ENCODE measurements at regions not wholly inside any gene's neighbourhood (a gene's known extent, or its start where the extent isn't known, plus 50 kb on each side); places are given as distances from the start of the nearest gene placed in this dataset.

GRCh38 chr16:60907645-60908044 lies 1128.6 kb downstream of the CDH8 start:
- H3K9me2 ChIP-seq (replicated peaks; ENCODE audit: insufficient read depth, low read length) = no peaks in the 10 kb centered on the region
- no peaks in the 10 kb centered on the region for H3K36me3 ChIP-seq (ENCODE audit: low read length)
- H3K79me2 ChIP-seq (ENCODE audit: insufficient read depth, low read length) = no peaks in the 10 kb centered on the region
- H4K20me1 ChIP-seq (ENCODE audit: low read depth, low read length) = no peaks in the 10 kb centered on the region
- no peaks in the 10 kb centered on the region for H3K27me3 ChIP-seq (ENCODE audit: low read length)
- TF ChIP-seq, protein P1, sequence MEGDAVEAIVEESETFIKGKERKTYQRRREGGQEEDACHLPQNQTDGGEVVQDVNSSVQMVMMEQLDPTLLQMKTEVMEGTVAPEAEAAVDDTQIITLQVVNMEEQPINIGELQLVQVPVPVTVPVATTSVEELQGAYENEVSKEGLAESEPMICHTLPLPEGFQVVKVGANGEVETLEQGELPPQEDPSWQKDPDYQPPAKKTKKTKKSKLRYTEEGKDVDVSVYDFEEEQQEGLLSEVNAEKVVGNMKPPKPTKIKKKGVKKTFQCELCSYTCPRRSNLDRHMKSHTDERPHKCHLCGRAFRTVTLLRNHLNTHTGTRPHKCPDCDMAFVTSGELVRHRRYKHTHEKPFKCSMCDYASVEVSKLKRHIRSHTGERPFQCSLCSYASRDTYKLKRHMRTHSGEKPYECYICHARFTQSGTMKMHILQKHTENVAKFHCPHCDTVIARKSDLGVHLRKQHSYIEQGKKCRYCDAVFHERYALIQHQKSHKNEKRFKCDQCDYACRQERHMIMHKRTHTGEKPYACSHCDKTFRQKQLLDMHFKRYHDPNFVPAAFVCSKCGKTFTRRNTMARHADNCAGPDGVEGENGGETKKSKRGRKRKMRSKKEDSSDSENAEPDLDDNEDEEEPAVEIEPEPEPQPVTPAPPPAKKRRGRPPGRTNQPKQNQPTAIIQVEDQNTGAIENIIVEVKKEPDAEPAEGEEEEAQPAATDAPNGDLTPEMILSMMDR (IDR thresholded peaks at IDR 0.05; ENCODE audit: insufficient read depth, low read length, poor library complexity, severe bottlenecking) = no peak
- no peak for TF ChIP-seq EZH2phosphoT487 (conservative IDR thresholded peaks at IDR 0.05; ENCODE audit: low read length)
- no peak overlapping the region for H3K4me2 ChIP-seq (ENCODE audit: low read depth, low read length, poor library complexity, severe bottlenecking)
- H3K4me3 ChIP-seq (ENCODE audit: insufficient read depth, low read length, poor library complexity, severe bottlenecking) = no peak overlapping the region
- no peak overlapping the region for H2AFZ ChIP-seq (ENCODE audit: low read depth, low read length, severe bottlenecking)
- H3K27ac ChIP-seq (ENCODE audit: low read depth, low read length) = no peak overlapping the region
- no peaks in the 10 kb centered on the region for H3K9me3 ChIP-seq (ENCODE audit: insufficient read depth, low read length)
- no peaks in the 10 kb centered on the region for H3F3A ChIP-seq (ENCODE audit: insufficient read depth)
- H3K9ac ChIP-seq (ENCODE audit: low read length) = no peak overlapping the region

DNA sequence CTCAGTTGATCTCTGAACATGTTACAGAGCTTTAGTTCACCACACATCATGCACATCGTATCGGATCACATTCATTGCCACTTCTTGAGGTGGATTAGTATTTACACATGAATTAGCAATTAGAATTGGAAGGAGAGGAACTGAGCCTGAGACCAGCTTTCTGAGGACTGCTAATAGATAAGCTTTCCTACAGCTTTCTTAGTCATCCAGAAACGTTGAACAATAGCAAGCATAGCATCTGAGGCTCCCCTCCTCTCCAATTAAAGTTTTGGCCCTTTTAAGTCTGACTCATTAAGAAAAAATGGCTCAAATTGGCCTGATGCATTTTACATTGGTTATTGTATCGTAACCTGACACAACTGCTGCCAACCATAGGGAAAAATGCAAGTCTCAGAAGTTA lies 1130.4 kb downstream of the CDH8 start:
- no peaks in the 10 kb centered on the region for H4K20me1 ChIP-seq (ENCODE audit: low read depth, low read length)
- no peaks in the 10 kb centered on the region for H3F3A ChIP-seq (ENCODE audit: insufficient read depth)
- H2AFZ ChIP-seq (ENCODE audit: low read depth, low read length, severe bottlenecking) = no peak overlapping the region
- H3K36me3 ChIP-seq (ENCODE audit: low read length) = no peaks in the 10 kb centered on the region
- H3K9me3 ChIP-seq (ENCODE audit: insufficient read depth, low read length) = no peaks in the 10 kb centered on the region
- H3K27ac ChIP-seq (ENCODE audit: low read depth, low read length) = no peak overlapping the region
- H3K27me3 ChIP-seq (ENCODE audit: low read length) = no peaks in the 10 kb centered on the region
- TF ChIP-seq, protein P1 (IDR thresholded peaks at IDR 0.05; ENCODE audit: insufficient read depth, low read length, poor library complexity, severe bottlenecking) = no peak
- TF ChIP-seq EZH2phosphoT487 (conservative IDR thresholded peaks at IDR 0.05; ENCODE audit: low read length) = no peak
- no peak overlapping the region for H3K9ac ChIP-seq (ENCODE audit: low read length)
- no peaks in the 10 kb centered on the region for H3K79me2 ChIP-seq (ENCODE audit: insufficient read depth, low read length)
- no peak overlapping the region for H3K4me3 ChIP-seq (ENCODE audit: insufficient read depth, low read length, poor library complexity, severe bottlenecking)
- no peak overlapping the region for H3K4me2 ChIP-seq (ENCODE audit: low read depth, low read length, poor library complexity, severe bottlenecking)
- no peaks in the 10 kb centered on the region for H3K9me2 ChIP-seq (replicated peaks; ENCODE audit: insufficient read depth, low read length)

DNA sequence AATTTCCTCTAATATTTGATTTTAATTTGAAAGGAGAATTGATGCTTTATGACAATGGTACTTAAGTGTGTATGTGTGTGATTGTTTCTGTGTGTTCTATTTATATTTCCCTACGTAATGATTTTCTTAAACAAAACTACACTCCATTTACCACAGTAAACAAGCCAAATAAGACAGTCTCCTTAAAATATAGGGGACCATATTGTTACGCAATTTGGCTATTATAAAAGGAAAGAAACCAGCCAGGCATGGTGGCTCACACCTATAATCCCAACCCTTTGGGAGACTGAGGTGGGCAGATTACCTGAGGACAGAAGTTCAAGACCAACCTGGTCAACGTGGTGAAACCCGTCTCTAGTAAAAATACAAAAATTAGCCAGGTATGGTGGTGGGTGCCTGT lies 1134.1 kb downstream of the CDH8 start:
- H3K9me3 ChIP-seq (ENCODE audit: insufficient read depth, low read length) = no peaks in the 10 kb centered on the region

More for the DNA sequence above, 1134.1 kb downstream of the CDH8 start:
- Histone ChIP-seq H3K36me3 (ENCODE audit: low read length) (no peaks in the 10 kb centered on the region), H4K20me1 (ENCODE audit: low read depth, low read length) (no peaks in the 10 kb centered on the region), H3K9ac (ENCODE audit: low read length) (no peak overlapping the region), H3K4me3 (ENCODE audit: insufficient read depth, low read length, poor library complexity, severe bottlenecking) (no peak overlapping the region), H3K9me2 (replicated peaks; ENCODE audit: insufficient read depth, low read length) (no peaks in the 10 kb centered on the region), H3K4me2 (ENCODE audit: low read depth, low read length, poor library complexity, severe bottlenecking) (no peak overlapping the region), H2AFZ (ENCODE audit: low read depth, low read length, severe bottlenecking) (no peak overlapping the region), H3K27ac (ENCODE audit: low read depth, low read length) (no peak overlapping the region), H3F3A (ENCODE audit: insufficient read depth) (no peaks in the 10 kb centered on the region), H3K79me2 (ENCODE audit: insufficient read depth, low read length) (no peaks in the 10 kb centered on the region), H3K27me3 (ENCODE audit: low read length) (no peaks in the 10 kb centered on the region)
- TF ChIP-seq, protein P1 (IDR thresholded peaks at IDR 0.05; ENCODE audit: insufficient read depth, low read length, poor library complexity, severe bottlenecking) = no peak
- no peak for TF ChIP-seq EZH2phosphoT487 (conservative IDR thresholded peaks at IDR 0.05; ENCODE audit: low read length)

Measured in SU-DHL-6 (cell line).